ENCODE measurements at regions not wholly inside any gene's neighbourhood (a gene's known extent, or its start where the extent isn't known, plus 50 kb on each side); places are given as distances from the start of the nearest gene placed in this dataset.

- TF ChIP-seq CTCF (conservative IDR thresholded peaks at IDR 0.05; ENCODE audit: low read depth, low read length) (no peak), EZH2 (IDR thresholded peaks at IDR 0.05; ENCODE audit: borderline replicate concordance, low read depth, low read length, poor library complexity, severe bottlenecking) (no peak)
These were observed 129.4 kb upstream of the BASP1 start for GRCh38 chr5:17088051-17088450.
